ENCODE measurements at regions not wholly inside any gene's neighbourhood (a gene's known extent, or its start where the extent isn't known, plus 50 kb on each side); places are given as distances from the start of the nearest gene placed in this dataset.

- no peak overlapping the region for H3K9ac ChIP-seq (ENCODE audit: low read length)
- H4K20me1 ChIP-seq (ENCODE audit: insufficient read depth), result no peaks in the 10 kb centered on the region
- no peaks in the 10 kb centered on the region for H3K9me3 ChIP-seq (ENCODE audit: low read length)
- no peak overlapping the region for H3K4me2 ChIP-seq (ENCODE audit: low read length)
- H3K27me3 ChIP-seq (ENCODE audit: insufficient read depth, low read depth, low read length), result no peaks in the 10 kb centered on the region
- no peaks in the 10 kb centered on the region for H3F3A ChIP-seq (ENCODE audit: insufficient read depth, low read length, poor library complexity, severe bottlenecking)
- no peak overlapping the region for H3K27ac ChIP-seq (ENCODE audit: low read length)
- H3K9me2 ChIP-seq (ENCODE audit: insufficient read depth, low read length), result no peaks in the 10 kb centered on the region
- H2AFZ ChIP-seq (ENCODE audit: low read depth, low read length), result no peak overlapping the region
- H3K36me3 ChIP-seq (ENCODE audit: insufficient read depth, low read length), result no peaks in the 10 kb centered on the region
- H3K79me2 ChIP-seq (replicated peaks; ENCODE audit: insufficient read depth, low read length), result no peaks in the 10 kb centered on the region
- no peak for TF ChIP-seq TAF1 (IDR thresholded peaks at IDR 0.05; ENCODE audit: low read depth)
- no peak for TF ChIP-seq REST (IDR thresholded peaks at IDR 0.05; ENCODE audit: borderline replicate concordance)
- TF ChIP-seq SMC3 (conservative IDR thresholded peaks at IDR 0.05; ENCODE audit: poor library complexity), result no peak
- no peak for TF ChIP-seq CTCF (IDR thresholded peaks at IDR 0.05; ENCODE audit: poor library complexity, severe bottlenecking)
- no peak for TF ChIP-seq POLR2AphosphoS5 (IDR thresholded peaks at IDR 0.05)
- TF ChIP-seq EZH2 (IDR thresholded peaks at IDR 0.05; ENCODE audit: borderline replicate concordance, insufficient read depth, low read length, poor library complexity, severe bottlenecking), result no peak
- no peak for TF ChIP-seq EP300 (conservative IDR thresholded peaks at IDR 0.05; ENCODE audit: poor library complexity, severe bottlenecking)
- no peak for TF ChIP-seq MXI1 (conservative IDR thresholded peaks at IDR 0.05; ENCODE audit: poor library complexity, severe bottlenecking)
- no peak for TF ChIP-seq RAD21 (conservative IDR thresholded peaks at IDR 0.05)
- no peak overlapping the region for H3K4me3 ChIP-seq (ENCODE audit: low read length)
Observed at GRCh38 chr2:8022908-8023640, 658.8 kb upstream of the ID2 start.

GRCh38 chr2:8024506-8024905 is 657.4 kb upstream of the ID2 start:
- Histone ChIP-seq H3K9me3 (ENCODE audit: low read length) (no peaks in the 10 kb centered on the region), H3K4me2 (ENCODE audit: low read length) (no peak overlapping the region), H3K27me3 (ENCODE audit: insufficient read depth, low read depth, low read length) (no peaks in the 10 kb centered on the region), H3K79me2 (replicated peaks; ENCODE audit: insufficient read depth, low read length) (no peaks in the 10 kb centered on the region), H3F3A (ENCODE audit: insufficient read depth, low read length, poor library complexity, severe bottlenecking) (no peaks in the 10 kb centered on the region), H2AFZ (ENCODE audit: low read depth, low read length) (no peak overlapping the region), H3K4me3 (ENCODE audit: low read length) (no peak overlapping the region), H3K27ac (ENCODE audit: low read length) (no peak overlapping the region), H3K9ac (ENCODE audit: low read length) (no peak overlapping the region), H3K9me2 (ENCODE audit: insufficient read depth, low read length) (no peaks in the 10 kb centered on the region), H3K36me3 (ENCODE audit: insufficient read depth, low read length) (no peaks in the 10 kb centered on the region), H4K20me1 (ENCODE audit: insufficient read depth) (no peaks in the 10 kb centered on the region)
- no peak for TF ChIP-seq MXI1 (conservative IDR thresholded peaks at IDR 0.05; ENCODE audit: poor library complexity, severe bottlenecking)
- no peak for TF ChIP-seq SMC3 (conservative IDR thresholded peaks at IDR 0.05; ENCODE audit: poor library complexity)
- no peak for TF ChIP-seq RAD21 (conservative IDR thresholded peaks at IDR 0.05)
- TF ChIP-seq TAF1 (IDR thresholded peaks at IDR 0.05; ENCODE audit: low read depth), result no peak
- TF ChIP-seq POLR2AphosphoS5 (IDR thresholded peaks at IDR 0.05), result no peak
- TF ChIP-seq EZH2 (IDR thresholded peaks at IDR 0.05; ENCODE audit: borderline replicate concordance, insufficient read depth, low read length, poor library complexity, severe bottlenecking), result no peak
- TF ChIP-seq CTCF (IDR thresholded peaks at IDR 0.05; ENCODE audit: poor library complexity, severe bottlenecking), result no peak
- no peak for TF ChIP-seq EP300 (conservative IDR thresholded peaks at IDR 0.05; ENCODE audit: poor library complexity, severe bottlenecking)
- no peak for TF ChIP-seq REST (IDR thresholded peaks at IDR 0.05; ENCODE audit: borderline replicate concordance)

Data from neural cell (in vitro differentiated cells).